Prostate gland (tissue), 2 donors: ENCODE measurements at regions not wholly inside any gene's neighbourhood (a gene's known extent, or its start where the extent isn't known, plus 50 kb on each side); places are given as distances from the start of the nearest gene placed in this dataset.

Experiments
- CTCF ChIP-seq, 4 experiments: fragments of 200-600 bp in 2 of 4; fragments of 450-650 bp in 2 of 4; sonication (generic) in 2 of 4; IDR thresholded peaks; 1 replicate in 3 of 4; 2 replicates in 1 of 4; pipeline ENCODE4 v1.5.1; 2016 to 2019; ENCODE audit warnings: antibody characterized with exemption in 4 of 4, mild to moderate bottlenecking in 2 of 4, moderate library complexity in 2 of 4
- POLR2A ChIP-seq: fragments of 450-650 bp; IDR thresholded peaks from one replicate; pipeline ENCODE4 v1.6.1; 2016; ENCODE audit warnings: antibody characterized with exemption, mild to moderate bottlenecking

GRCh38 chr13:71017607-71018006, 849.4 kb downstream of the DACH1 start:
- TF ChIP-seq POLR2A (no peak), CTCF (IDR thresholded peaks at IDR 0.05) (no peak)
